ENCODE measurements at regions not wholly inside any gene's neighbourhood (a gene's known extent, or its start where the extent isn't known, plus 50 kb on each side); places are given as distances from the start of the nearest gene placed in this dataset.

DNA sequence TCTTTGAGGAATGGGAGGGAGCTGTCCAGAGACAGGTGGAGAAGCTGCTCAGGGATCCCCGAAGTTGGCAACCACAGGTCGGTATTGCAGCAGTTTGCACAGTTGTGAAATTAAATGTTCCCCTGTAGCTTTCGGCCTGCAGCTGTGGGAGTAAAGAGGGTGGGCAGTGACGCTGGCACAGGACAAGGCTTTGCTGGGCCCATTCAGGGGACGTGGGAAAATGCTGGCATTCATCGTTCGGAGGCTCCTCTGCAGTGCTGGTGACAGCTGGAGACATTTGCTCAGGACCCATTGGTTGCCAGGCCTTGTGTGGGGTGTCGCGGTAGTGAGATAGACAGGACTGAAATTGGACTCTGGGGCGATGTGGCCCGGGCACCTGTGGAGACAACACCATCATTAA lies 173.7 kb downstream of the MYCN start:
- intact Hi-C loops (cut with DNase I, micrococcal nuclease), result no loop called here
- ATAC-seq (no peak), DNase-seq (no peak)

- ATAC-seq (no peak), DNase-seq (no peak)
- intact Hi-C loops (cut with DNase I, micrococcal nuclease), result no loop called here
These were observed 173.2 kb downstream of the MYCN start for GRCh38 chr2:16113568-16113967.

DNA sequence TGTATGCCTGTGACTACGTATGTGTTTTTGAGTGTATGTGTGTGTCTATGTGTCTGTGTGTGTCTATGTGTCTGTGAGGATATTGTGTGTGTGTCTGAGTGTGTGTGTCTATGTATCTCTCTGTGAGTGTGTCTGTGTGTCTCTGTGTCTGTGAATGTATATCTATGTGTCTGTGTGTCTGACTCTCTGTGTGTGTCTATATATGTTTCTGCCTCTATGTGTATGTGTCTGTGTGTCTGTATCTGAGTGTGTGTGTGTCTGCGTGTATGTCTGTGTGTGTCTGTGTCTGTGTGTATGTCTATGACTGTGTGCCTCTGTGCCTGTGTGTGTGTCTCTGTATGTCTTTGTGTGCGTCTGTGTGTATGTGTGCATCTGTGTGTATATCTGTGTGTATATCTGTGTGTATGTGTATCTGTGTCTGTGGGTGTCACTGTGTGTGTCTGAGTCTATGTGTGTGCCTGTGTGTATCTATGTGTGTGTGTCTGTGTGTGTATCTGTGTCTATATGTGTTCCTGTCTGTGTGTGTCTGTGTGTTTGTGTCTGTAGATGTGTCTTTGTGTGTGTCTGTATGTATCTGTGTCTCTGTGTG lies 172.7 kb downstream of the MYCN start:
- ATAC-seq (no peak), DNase-seq (no peak)
- intact Hi-C loops (cut with DNase I, micrococcal nuclease), result no loop called here

- no peak for ATAC-seq
- DNase-seq, result no peak
- intact Hi-C loops (cut with DNase I, micrococcal nuclease), result no loop called here
These were observed 172.1 kb downstream of the MYCN start for GRCh38 chr2:16112251-16112971.

- ATAC-seq, result no peak
- no peak for DNase-seq
- intact Hi-C loops (cut with DNase I, micrococcal nuclease), result no loop called here
These were observed 171.5 kb downstream of the MYCN start for GRCh38 chr2:16111838-16112210.

DNA sequence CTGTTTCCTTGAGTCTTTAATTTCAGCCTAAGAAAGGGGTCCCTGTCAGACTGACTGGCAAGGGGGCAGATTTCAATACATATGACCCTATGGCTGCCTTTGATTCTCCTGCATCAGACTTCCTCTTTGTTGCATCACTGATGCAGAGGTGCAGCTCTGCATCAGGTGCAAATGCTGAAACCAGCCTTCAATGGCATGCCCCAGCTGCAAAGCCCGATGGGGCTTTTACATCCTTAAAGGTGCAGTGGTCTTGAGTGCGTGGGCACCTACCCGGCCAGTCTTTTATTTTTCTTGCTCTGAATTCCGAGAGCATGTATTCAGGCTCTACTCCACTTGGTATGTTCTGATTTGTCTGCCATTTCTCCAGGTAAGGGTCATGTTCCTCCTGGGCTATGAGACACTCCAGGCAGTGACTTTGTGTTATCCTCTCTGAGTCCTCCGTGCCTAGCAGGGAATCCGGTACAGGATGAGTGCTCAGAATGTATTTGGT lies 169.5 kb downstream of the MYCN start:
- intact Hi-C loops (cut with DNase I, micrococcal nuclease), result no loop called here
- ATAC-seq, result no peak
- no peak for DNase-seq

DNA sequence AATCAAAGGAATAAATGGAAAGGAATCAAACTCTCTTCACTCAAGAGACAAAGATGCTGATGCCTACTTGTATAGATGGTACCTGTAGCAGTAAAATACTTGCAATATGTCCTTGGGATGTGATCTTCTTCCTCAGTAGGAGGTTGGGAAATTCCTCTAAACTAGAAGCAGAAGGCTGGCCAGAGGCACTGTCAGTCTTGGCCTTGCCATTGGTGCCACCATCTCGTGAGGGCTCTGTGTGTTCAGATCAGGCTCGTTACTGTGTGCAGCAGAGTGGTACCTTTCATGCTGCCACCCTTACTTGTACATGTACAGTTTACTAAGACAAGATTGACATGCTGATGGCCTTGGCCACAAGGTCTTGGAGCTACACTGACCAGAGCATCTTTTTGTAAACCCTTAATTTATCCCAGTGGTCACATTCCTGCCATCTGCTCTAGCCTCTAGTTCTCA lies 169.0 kb downstream of the MYCN start:
- intact Hi-C loops (cut with DNase I, micrococcal nuclease), result no loop called here
- no peak for ATAC-seq
- DNase-seq, result no peak

DNA sequence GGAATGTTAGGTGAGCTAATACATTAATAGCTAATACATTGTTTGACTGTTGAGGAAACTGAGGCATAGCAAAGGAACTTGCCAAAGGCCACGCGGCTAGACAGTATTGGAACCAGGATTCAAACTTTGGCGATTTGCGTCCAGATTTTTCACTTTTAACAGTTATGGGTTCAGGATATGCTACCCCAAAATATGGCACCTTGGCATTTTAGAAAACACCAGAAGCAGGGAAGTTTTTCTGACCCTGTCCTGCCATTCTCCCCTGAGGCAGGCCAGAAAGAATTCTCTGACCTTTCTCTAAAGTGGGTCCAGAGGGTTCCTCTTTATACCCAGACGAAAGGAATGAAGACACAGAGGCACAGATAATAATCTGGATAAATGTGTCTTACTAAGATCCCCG lies 166.9 kb downstream of the MYCN start:
- ATAC-seq, result no peak
- no peak for DNase-seq
- intact Hi-C loops (cut with DNase I, micrococcal nuclease), result no loop called here

DNA sequence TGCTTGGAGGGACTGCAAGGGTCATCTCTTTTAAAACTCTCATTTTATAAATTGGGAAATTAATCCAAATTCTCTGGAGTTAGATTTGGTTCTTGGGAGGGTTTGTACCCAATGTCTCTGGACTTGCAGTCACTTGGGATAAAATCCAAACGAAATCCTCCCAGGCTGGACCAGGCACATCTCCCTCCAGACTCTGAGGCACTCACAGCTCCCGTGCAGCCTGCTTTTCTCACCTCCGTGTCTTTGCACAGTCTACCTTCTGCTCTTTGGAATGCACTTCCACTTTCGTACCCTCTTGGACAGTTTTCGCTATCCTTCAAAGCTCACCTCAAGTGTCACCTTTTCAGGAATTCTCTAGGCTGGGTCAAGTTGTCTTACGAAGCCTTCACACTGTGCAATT lies 166.3 kb downstream of the MYCN start:
- no peak for ATAC-seq
- intact Hi-C loops (cut with DNase I, micrococcal nuclease), result no loop called here
- no peak for DNase-seq

DNA sequence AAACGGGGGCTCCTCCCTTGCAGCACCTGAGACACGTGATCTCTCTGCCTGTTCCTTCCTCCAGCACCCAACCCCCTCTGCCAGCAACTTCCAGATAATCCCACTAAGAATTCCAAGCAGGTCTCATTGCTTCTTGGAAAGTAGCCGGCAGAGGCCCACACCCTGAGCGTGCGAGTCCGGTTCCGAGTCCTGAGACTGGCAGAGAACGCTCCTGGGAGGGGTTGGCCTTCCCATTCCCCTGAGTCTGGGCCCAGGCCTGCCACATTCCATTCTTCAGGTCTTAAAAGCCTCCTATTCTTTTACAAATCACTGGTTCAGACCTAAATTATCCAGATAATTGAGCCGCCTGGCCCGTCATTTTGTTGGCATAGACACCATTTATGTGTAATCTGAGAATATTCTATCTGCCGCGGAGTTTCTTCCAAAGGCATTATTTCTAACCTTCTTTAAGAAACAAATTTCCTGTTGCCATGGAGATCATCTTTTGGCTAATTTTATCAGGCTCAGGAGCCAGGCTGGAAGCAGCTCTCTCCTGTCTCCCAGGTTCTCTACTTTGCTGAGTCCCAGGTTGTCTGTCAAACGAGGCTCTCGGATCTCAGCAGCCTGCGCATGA lies 165.4 kb downstream of the MYCN start:
- DNase-seq (no peak), ATAC-seq (no peak)
- intact Hi-C loops (cut with DNase I, micrococcal nuclease), result no loop called here

GRCh38 chr2:16104949-16105668 lies 164.8 kb downstream of the MYCN start:
- ATAC-seq, result no peak
- intact Hi-C loops (cut with DNase I, micrococcal nuclease), result no loop called here
- DNase-seq, result no peak

DNA sequence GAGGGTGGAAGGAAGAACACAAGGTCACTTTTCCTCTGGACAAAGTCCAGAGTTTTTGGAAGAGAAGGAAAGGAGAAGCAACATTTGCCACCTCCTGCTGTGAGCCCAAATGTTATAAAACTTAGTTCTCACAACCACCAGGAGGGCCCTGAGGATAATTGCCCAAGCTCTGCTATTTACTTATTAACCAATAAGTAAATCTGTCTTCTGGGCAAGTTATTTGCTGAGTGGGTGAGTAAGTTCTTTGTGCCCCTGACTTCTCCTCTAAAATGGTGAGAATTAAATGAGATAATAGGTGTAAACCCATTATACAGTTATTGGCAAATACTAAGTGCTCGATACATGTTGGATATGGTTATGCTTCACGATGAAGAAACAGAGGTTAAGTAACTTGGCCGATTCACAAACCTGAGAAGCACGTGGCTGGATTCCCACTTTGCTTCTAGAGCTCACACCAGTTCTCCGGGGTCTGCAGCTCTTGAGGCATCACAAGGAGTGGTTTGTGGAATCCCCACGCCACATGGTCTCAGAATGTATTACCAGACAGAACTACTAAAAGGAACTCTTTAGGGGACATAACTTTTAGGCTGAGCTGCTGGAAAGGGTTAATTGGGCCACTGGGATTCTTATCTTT lies 164.1 kb downstream of the MYCN start:
- DNase-seq (no peak), ATAC-seq (peak; percentile 29)
- intact Hi-C loops (cut with DNase I, micrococcal nuclease), result no loop called here

GRCh38 chr2:16103614-16104314 lies 163.4 kb downstream of the MYCN start:
- DNase-seq, result no peak
- no peak for ATAC-seq
- intact Hi-C loops (cut with DNase I, micrococcal nuclease), result no loop called here

- peak; percentile 92 for ATAC-seq
- peak; percentile 72 to 77 for DNase-seq
- intact Hi-C loops (cut with DNase I, micrococcal nuclease), result no loop called here
These were observed 162.6 kb downstream of the MYCN start for GRCh38 chr2:16102976-16103380.

DNA sequence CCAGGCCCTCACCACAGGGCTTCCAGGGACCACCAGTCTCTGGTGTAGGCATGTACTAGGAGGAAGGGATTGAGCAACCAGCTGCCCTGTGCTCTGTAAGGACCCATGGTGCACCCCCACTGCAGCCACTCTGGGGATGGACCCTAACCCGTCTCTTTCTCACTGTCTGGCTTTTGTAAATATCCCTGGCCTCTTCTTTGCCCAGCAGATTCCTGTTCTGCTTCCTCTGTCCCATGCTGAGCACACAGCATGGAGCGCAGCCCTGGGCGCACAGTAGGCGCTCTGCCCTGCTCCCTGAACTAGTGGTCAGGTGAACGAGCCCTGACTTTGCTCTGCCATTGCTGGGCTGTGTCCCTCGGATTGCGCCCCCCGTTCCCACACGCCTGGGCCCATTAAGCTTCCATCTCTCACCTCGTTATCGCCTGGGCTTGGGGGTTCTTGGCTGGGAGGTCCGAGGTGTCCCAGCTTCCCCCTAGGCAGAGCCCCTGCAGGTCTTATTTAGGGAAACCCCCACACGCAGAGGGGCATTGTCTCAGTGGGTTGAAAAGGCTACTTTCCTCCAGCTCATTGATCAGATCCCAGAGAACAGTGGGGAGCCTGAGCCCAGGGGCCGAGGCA lies 162.1 kb downstream of the MYCN start:
- intact Hi-C loops (cut with DNase I, micrococcal nuclease), result no loop called here
- DNase-seq, result no peak
- no peak for ATAC-seq

- no peak for DNase-seq
- ATAC-seq, result no peak
- intact Hi-C loops (cut with DNase I, micrococcal nuclease), result no loop called here
These were observed 160.8 kb downstream of the MYCN start for GRCh38 chr2:16101196-16101595.

DNA sequence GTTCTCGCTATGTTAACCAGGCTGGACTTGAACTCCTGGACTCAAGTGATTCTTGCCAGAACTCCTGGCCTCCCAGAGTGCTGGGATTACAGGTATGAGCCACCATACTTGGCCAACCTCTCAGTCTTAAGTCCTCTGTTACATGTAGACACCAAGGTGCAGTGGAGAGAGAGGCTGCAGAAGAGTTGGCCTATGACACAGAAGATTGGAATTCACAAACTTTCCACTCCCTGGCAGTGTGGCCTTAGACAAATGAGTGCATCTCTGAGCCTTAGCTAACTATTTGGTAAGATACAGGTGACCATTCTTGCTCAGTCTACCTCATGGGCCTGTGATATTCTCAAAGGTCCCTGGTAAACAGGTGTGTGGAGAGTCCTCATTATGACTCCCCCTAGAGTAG lies 159.7 kb downstream of the MYCN start:
- ATAC-seq, result no peak
- intact Hi-C loops (cut with DNase I, micrococcal nuclease), result no loop called here
- DNase-seq, result no peak

GRCh38 chr2:16099326-16099725 lies 159.0 kb downstream of the MYCN start:
- intact Hi-C loops (cut with DNase I, micrococcal nuclease), result no loop called here
- DNase-seq (no peak), ATAC-seq (no peak)

Data from left colon (tissue), 2 donors.